ENCODE measurements at regions not wholly inside any gene's neighbourhood (a gene's known extent, or its start where the extent isn't known, plus 50 kb on each side); places are given as distances from the start of the nearest gene placed in this dataset.
A peak's percentile ranks its signal among the peaks of the same experiment; 100 is the strongest.

- Histone ChIP-seq H2BK120ac (replicated peaks; ENCODE audit: low read depth, low read length) (no peak overlapping the region), H3K18ac (ENCODE audit: extremely low read depth, low read length) (no peak overlapping the region), H3K27ac (ENCODE audit: low read depth, low read length) (no peak overlapping the region), H3K79me2 (ENCODE audit: control insufficient read depth in 1 of 2, insufficient read depth in 2 of 2, low read length in 2 of 2) (no peaks in the 10 kb centered on the region), H2AK5ac (ENCODE audit: low read depth, low read length) (no peak overlapping the region), H3K23ac (ENCODE audit: insufficient read length) (no peak overlapping the region), H3K4ac (replicated peaks; ENCODE audit: insufficient read length, low read depth, low read length) (no peak overlapping the region), H3K23me2 (ENCODE audit: low read depth, low read length) (no peaks in the 10 kb centered on the region), H3K9ac (replicated peaks in 1 of 4; ENCODE audit: extremely low read depth in 1 of 4, low read depth in 3 of 4, low read length in 3 of 4) (no peak overlapping the region), H4K8ac (ENCODE audit: extremely low read depth, insufficient read depth, low read length) (no peak overlapping the region), H2BK15ac (ENCODE audit: low read length) (no peak overlapping the region), H3K36me3 (ENCODE audit: control insufficient read depth in 2 of 4, insufficient read depth in 4 of 4, low read length in 3 of 4) (no peaks in the 10 kb centered on the region), H3K79me1 (ENCODE audit: low read depth, low read length) (no peaks in the 10 kb centered on the region), H3K4me3 (ENCODE audit: extremely low read depth in 1 of 4, insufficient read depth in 2 of 4, low read depth in 3 of 4, low read length in 4 of 4) (no peak overlapping the region), H2BK20ac (ENCODE audit: low read length) (no peak overlapping the region), H2AFZ (ENCODE audit: low read length) (peak overlapping the region; percentile 87; the same call in 1 of the 2 replicates), H3K56ac (replicated peaks; ENCODE audit: insufficient read length, low read depth, low read length) (no peak overlapping the region), H3K14ac (ENCODE audit: insufficient read length) (no peak overlapping the region), H2BK5ac (ENCODE audit: low read depth, low read length) (no peak overlapping the region), H4K20me1 (replicated peaks in 1 of 2; ENCODE audit: control insufficient read depth in 1 of 2, insufficient read depth in 2 of 2, low read length in 2 of 2) (no peaks in the 10 kb centered on the region), H3K4me2 (ENCODE audit: insufficient read depth in 1 of 2, low read depth in 2 of 2, low read length in 2 of 2) (no peak overlapping the region), H3K27me3 (replicated peaks in 1 of 4; ENCODE audit: control insufficient read depth in 3 of 4, extremely low read depth in 1 of 4, insufficient read depth in 3 of 4, low read length in 3 of 4) (no peaks in the 10 kb centered on the region), H3K4me1 (replicated peaks in 1 of 4; ENCODE audit: control insufficient read depth in 3 of 4, insufficient read depth in 4 of 4, low read length in 3 of 4) (peaks cover 5 to 14% (median 8%) of the 10 kb centered on the region in 4 experiments; a peak in 6 of 7 replicates), H2BK12ac (ENCODE audit: low read depth, low read length) (no peak overlapping the region), H4K91ac (replicated peaks; ENCODE audit: insufficient read length, low read length) (no peak overlapping the region), H4K5ac (ENCODE audit: insufficient read length, low read depth, low read length) (no peak overlapping the region), H3K9me3 (ENCODE audit: insufficient read depth in 2 of 2, low read depth in 1 of 2, low read length in 1 of 2) (no peaks in the 10 kb centered on the region)
- DNase-seq (ENCODE audit: low read depth in 1 of 2, low spot score in 2 of 2) (no peak), FAIRE-seq (no peak)
- ChIA-PET POLR2A (ENCODE audit: partially characterized antibody) (interaction anchor here (0.6 kb wide), 1 partner anchor 222 kb away, joined by 3 read pairs; no protein-coding TSS in a partner anchor), CTCF (ENCODE audit: partially characterized antibody) (interaction anchor here (0.8 to 3.7 kb wide), 9 partner anchors 9 to 680 kb away, joined by 3 to 14 read pairs (median 4); no protein-coding TSS in a partner anchor)
- 85% methylated on average over 4 of the region's 4 CpGs; no CpG with 5 or more reads in 1 of the 2 experiments for WGBS, 2 experiments (ENCODE audit: extremely low coverage in 1 of 2, insufficient coverage in 1 of 2, insufficient read length in 1 of 2, insufficient replicate concordance in 2 of 2, low coverage in 1 of 2, low lambda C conversion rate in 2 of 2, missing lambda C conversion rate in 1 of 2)
- no peak for TF ChIP-seq HDAC6 (IDR thresholded peaks at IDR 0.05; ENCODE audit: low read depth, low read length)
- TF ChIP-seq YY1 (IDR thresholded peaks at IDR 0.05; ENCODE audit: low read depth, low read length) = no peak
- TF ChIP-seq MAFK (IDR thresholded peaks at IDR 0.05; ENCODE audit: low read depth, low read length) = no peak
- no peak for TF ChIP-seq EGR1 (IDR thresholded peaks at IDR 0.05; ENCODE audit: borderline replicate concordance, low read depth, low read length)
- no peak for TF ChIP-seq FOSL1 (IDR thresholded peaks at IDR 0.05; ENCODE audit: insufficient read depth, low read depth, low read length)
- no peak for TF ChIP-seq BRCA1 (IDR thresholded peaks at IDR 0.05; ENCODE audit: low read depth, low read length)
- TF ChIP-seq RFX5 (IDR thresholded peaks at IDR 0.05; ENCODE audit: borderline replicate concordance, low read depth, low read length) = no peak
- TF ChIP-seq TCF12 (IDR thresholded peaks at IDR 0.05; ENCODE audit: low read depth, low read length) = no peak
- TF ChIP-seq CTCF (IDR thresholded peaks at IDR 0.05; ENCODE audit: control extremely low read depth in 1 of 3, insufficient read depth in 1 of 3, low read depth in 1 of 3, low read length in 3 of 3) = no peak
- no peak for TF ChIP-seq ASH2L (IDR thresholded peaks at IDR 0.05; ENCODE audit: low read length)
- TF ChIP-seq CHD2 (IDR thresholded peaks at IDR 0.05; ENCODE audit: low read length) = no peak
- TF ChIP-seq, protein P1, sequence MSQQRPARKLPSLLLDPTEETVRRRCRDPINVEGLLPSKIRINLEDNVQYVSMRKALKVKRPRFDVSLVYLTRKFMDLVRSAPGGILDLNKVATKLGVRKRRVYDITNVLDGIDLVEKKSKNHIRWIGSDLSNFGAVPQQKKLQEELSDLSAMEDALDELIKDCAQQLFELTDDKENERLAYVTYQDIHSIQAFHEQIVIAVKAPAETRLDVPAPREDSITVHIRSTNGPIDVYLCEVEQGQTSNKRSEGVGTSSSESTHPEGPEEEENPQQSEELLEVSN (IDR thresholded peaks at IDR 0.05) = no peak
These were observed 113.3 kb upstream of the MYCN start for GRCh38 chr2:15827001-15827400.
